ENCODE measurements at regions not wholly inside any gene's neighbourhood (a gene's known extent, or its start where the extent isn't known, plus 50 kb on each side); places are given as distances from the start of the nearest gene placed in this dataset.
A peak's percentile ranks its signal among the peaks of the same experiment; 100 is the strongest.

DNA sequence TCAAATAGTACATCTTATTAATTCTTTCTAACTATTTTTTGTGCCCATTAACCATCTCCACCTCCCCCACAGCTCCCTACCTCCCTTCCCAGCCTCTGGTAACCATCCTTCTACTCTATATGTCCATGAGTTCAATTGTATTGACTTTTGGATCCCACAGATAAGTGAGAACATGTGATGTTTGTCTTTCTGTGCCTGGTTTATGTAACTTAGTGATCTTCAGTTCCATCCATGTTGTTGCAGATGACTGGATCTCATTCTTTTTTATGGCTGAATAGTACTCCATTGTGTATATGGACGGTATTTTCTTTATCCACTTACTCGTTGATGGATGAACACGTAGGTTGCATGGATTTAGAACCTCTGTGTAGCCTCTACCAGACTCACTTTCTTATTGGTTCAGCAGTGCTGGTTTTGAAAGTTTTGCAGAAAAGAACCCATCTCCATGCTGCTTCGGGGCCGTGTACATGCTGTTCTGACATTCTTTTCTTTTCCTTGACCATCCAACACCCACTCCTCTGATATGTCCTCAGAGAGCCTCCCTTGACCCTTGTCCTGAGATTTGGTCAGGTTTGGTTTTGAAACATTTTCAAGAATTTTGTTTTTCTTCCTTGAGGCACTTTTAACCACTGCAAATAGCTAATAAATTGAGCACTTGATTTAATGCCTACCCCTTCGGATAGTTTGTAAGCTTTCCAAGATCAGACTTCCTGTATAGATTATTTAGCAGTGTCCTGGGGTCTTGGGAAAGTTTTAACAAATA, 231.2 kb upstream of the ZFP64 start (continued):
- TF ChIP-seq ZNF207 (IDR thresholded peaks at IDR 0.05; ENCODE audit: borderline replicate concordance) (no peak), CBX1 (IDR thresholded peaks at IDR 0.05; ENCODE audit: low read depth) (no peak), MIER2 (CRISPR knock-in tag; IDR thresholded peaks at IDR 0.05) (no peak), FOXA3 (CRISPR knock-in tag; IDR thresholded peaks at IDR 0.05) (peak; percentile 43; the same call in 1 of the 2 replicates), ZNF644 (CRISPR knock-in tag; IDR thresholded peaks at IDR 0.05; ENCODE audit: low read depth) (peak; percentile 43; the same call in 1 of the 2 replicates), TBP (CRISPR knock-in tag; IDR thresholded peaks at IDR 0.05) (no peak), NR2F6 (IDR thresholded peaks at IDR 0.05) (no peak), NR2F6 (CRISPR knock-in tag; IDR thresholded peaks at IDR 0.05) (no peak), SETDB1 (CRISPR knock-in tag; IDR thresholded peaks at IDR 0.05; ENCODE audit: borderline replicate concordance) (0 out of 2 replicates have a peak, but pooled peaks have one; percentile 45), ZC3H4 (CRISPR knock-in tag; IDR thresholded peaks at IDR 0.05; ENCODE audit: borderline replicate concordance) (no peak)
- TF ChIP-seq, protein P1, sequence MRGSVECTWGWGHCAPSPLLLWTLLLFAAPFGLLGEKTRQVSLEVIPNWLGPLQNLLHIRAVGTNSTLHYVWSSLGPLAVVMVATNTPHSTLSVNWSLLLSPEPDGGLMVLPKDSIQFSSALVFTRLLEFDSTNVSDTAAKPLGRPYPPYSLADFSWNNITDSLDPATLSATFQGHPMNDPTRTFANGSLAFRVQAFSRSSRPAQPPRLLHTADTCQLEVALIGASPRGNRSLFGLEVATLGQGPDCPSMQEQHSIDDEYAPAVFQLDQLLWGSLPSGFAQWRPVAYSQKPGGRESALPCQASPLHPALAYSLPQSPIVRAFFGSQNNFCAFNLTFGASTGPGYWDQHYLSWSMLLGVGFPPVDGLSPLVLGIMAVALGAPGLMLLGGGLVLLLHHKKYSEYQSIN (CRISPR knock-in tag; IDR thresholded peaks at IDR 0.05; ENCODE audit: borderline replicate concordance) = no peak
- TF ChIP-seq, protein P2, sequence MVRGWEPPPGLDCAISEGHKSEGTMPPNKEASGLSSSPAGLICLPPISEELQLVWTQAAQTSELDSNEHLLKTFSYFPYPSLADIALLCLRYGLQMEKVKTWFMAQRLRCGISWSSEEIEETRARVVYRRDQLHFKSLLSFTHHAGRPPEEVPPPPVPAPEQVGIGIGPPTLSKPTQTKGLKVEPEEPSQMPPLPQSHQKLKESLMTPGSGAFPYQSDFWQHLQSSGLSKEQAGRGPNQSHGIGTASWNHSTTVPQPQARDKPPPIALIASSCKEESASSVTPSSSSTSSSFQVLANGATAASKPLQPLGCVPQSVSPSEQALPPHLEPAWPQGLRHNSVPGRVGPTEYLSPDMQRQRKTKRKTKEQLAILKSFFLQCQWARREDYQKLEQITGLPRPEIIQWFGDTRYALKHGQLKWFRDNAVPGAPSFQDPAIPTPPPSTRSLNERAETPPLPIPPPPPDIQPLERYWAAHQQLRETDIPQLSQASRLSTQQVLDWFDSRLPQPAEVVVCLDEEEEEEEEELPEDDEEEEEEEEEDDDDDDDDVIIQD (CRISPR knock-in tag; IDR thresholded peaks at IDR 0.05; ENCODE audit: low read depth) = peak; percentile 48; the same call in 1 of the 2 replicates
- TF ChIP-seq, protein P3, sequence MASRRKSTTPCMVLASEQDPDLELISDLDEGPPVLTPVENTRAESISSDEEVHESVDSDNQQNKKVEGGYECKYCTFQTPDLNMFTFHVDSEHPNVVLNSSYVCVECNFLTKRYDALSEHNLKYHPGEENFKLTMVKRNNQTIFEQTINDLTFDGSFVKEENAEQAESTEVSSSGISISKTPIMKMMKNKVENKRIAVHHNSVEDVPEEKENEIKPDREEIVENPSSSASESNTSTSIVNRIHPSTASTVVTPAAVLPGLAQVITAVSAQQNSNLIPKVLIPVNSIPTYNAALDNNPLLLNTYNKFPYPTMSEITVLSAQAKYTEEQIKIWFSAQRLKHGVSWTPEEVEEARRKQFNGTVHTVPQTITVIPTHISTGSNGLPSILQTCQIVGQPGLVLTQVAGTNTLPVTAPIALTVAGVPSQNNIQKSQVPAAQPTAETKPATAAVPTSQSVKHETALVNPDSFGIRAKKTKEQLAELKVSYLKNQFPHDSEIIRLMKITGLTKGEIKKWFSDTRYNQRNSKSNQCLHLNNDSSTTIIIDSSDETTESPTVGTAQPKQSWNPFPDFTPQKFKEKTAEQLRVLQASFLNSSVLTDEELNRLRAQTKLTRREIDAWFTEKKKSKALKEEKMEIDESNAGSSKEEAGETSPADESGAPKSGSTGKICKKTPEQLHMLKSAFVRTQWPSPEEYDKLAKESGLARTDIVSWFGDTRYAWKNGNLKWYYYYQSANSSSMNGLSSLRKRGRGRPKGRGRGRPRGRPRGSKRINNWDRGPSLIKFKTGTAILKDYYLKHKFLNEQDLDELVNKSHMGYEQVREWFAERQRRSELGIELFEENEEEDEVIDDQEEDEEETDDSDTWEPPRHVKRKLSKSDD (CRISPR knock-in tag; IDR thresholded peaks at IDR 0.05; ENCODE audit: low read depth) = no peak
- TF ChIP-seq, protein P4, sequence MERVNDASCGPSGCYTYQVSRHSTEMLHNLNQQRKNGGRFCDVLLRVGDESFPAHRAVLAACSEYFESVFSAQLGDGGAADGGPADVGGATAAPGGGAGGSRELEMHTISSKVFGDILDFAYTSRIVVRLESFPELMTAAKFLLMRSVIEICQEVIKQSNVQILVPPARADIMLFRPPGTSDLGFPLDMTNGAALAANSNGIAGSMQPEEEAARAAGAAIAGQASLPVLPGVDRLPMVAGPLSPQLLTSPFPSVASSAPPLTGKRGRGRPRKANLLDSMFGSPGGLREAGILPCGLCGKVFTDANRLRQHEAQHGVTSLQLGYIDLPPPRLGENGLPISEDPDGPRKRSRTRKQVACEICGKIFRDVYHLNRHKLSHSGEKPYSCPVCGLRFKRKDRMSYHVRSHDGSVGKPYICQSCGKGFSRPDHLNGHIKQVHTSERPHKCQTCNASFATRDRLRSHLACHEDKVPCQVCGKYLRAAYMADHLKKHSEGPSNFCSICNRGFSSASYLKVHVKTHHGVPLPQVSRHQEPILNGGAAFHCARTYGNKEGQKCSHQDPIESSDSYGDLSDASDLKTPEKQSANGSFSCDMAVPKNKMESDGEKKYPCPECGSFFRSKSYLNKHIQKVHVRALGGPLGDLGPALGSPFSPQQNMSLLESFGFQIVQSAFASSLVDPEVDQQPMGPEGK (CRISPR knock-in tag; IDR thresholded peaks at IDR 0.05) = no peak
- TF ChIP-seq, protein P5, sequence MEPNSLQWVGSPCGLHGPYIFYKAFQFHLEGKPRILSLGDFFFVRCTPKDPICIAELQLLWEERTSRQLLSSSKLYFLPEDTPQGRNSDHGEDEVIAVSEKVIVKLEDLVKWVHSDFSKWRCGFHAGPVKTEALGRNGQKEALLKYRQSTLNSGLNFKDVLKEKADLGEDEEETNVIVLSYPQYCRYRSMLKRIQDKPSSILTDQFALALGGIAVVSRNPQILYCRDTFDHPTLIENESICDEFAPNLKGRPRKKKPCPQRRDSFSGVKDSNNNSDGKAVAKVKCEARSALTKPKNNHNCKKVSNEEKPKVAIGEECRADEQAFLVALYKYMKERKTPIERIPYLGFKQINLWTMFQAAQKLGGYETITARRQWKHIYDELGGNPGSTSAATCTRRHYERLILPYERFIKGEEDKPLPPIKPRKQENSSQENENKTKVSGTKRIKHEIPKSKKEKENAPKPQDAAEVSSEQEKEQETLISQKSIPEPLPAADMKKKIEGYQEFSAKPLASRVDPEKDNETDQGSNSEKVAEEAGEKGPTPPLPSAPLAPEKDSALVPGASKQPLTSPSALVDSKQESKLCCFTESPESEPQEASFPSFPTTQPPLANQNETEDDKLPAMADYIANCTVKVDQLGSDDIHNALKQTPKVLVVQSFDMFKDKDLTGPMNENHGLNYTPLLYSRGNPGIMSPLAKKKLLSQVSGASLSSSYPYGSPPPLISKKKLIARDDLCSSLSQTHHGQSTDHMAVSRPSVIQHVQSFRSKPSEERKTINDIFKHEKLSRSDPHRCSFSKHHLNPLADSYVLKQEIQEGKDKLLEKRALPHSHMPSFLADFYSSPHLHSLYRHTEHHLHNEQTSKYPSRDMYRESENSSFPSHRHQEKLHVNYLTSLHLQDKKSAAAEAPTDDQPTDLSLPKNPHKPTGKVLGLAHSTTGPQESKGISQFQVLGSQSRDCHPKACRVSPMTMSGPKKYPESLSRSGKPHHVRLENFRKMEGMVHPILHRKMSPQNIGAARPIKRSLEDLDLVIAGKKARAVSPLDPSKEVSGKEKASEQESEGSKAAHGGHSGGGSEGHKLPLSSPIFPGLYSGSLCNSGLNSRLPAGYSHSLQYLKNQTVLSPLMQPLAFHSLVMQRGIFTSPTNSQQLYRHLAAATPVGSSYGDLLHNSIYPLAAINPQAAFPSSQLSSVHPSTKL (CRISPR knock-in tag; IDR thresholded peaks at IDR 0.05) = 0 out of 2 replicates have a peak, but pooled peaks have one; percentile 26
- TF ChIP-seq, protein P6, sequence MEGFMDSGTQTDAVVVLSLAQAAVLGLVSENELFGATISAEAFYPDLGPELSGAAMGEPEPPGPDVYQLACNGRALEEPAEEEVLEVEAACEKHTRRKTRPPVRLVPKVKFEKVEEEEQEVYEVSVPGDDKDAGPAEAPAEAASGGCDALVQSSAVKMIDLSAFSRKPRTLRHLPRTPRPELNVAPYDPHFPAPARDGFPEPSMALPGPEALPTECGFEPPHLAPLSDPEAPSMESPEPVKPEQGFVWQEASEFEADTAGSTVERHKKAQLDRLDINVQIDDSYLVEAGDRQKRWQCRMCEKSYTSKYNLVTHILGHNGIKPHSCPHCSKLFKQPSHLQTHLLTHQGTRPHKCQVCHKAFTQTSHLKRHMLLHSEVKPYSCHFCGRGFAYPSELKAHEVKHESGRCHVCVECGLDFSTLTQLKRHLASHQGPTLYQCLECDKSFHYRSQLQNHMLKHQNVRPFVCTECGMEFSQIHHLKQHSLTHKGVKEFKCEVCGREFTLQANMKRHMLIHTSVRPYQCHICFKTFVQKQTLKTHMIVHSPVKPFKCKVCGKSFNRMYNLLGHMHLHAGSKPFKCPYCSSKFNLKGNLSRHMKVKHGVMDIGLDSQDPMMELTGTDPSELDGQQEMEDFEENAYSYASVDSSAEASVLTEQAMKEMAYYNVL (CRISPR knock-in tag; IDR thresholded peaks at IDR 0.05; ENCODE audit: borderline replicate concordance) = no peak
